ENCODE measurements at regions not wholly inside any gene's neighbourhood (a gene's known extent, or its start where the extent isn't known, plus 50 kb on each side); places are given as distances from the start of the nearest gene placed in this dataset.

DNA sequence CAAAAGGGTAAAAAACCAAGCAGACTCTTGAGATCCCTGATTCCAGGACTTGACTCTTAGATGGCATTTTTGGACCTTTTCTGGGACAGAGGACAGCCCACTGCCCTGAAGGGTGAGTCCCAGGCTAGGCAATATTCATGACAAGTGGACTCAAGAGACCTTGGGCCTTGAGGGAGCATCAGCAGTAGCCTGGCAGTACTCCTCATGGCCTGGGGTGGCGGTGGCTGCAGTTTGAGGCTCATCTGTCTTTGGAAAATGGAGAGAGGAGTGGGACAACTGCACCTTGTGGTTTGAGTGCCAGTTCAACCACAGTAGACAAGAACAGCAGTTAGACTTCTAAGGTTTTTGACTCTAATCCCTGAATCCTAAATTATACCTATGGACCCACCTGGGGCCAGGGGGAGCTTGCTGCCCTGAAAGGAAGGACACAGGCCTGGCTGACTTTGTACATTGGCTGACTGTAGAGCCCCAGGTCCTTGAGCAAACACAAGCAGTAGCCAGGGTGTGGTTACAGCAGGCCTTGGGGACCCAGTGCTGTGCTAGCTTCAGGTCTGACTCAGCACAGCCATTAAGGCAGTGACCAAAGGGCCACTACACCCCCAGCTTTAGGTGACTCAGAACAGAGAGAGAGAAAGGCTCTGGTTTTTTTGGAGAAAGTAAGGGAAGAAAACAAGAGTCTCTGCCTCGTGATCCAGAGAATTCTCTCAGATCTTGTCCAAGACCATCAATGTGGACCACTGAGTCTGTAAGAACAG is 1023.2 kb downstream of the KCNT2 start:
- DNase-seq (ENCODE audit: low read depth in 2 of 3, low spot score in 2 of 3), result no peak

DNA sequence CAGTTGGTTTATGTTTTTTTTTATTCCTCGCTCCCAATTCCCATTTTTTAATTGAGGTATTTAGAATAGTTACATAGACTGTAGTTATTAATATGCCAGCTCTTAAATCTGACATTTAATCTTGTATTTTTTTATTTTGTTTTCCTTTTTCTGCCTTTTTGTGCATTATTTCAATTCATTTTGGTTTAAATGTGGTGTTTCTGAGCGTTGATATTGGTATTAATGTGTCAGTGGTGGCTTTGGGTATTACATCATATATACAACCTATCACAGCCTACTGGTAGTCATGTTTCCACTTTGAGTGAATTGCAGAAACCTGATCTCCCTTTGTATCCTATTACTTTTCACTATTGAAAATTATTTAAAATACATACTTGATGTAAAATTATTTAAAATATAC is 1027.3 kb downstream of the KCNT2 start:
- DNase-seq (ENCODE audit: low read depth in 2 of 3, low spot score in 2 of 3), result no peak

DNA sequence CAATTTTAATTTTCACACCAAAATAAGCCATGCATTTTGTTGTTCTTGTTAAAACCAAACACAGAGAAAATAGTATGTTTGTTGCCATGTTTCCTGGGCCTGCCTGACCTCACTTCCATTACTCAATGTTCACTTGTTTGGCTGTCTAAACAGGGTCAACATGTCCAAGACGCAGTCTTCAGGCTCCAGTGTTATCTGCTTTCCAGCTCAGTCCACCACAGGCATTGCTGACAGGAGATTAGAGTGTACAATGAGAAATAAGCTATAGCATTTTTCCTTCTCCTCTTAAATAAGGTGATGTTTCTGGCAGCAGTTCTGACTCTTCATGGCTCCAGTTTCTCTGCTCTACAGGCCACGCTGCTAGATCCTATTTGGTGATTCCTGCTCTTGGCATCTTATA is 1030.5 kb downstream of the KCNT2 start:
- DNase-seq (ENCODE audit: low read depth in 2 of 3, low spot score in 2 of 3), result no peak

DNA sequence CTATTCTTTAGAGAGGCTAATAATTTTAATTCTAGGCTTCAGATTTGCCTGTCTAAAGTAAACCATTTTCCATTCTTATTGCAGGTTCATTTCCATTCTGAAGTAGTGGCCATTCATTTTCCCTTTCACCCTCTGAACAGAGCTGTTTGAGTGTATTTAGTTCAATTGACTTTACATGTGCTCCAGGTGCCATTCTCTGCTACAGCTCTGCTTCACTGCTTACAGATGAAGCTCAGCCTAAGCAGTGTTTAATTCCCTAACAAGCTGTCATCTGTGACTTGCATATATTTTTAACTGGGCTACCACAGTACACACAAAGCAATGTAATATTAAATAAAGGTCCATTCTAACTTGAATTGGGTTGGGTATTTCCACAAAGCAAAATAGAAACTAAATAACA is 1031.6 kb downstream of the KCNT2 start:
- no peak for DNase-seq (ENCODE audit: low read depth in 2 of 3, low spot score in 2 of 3)

DNA sequence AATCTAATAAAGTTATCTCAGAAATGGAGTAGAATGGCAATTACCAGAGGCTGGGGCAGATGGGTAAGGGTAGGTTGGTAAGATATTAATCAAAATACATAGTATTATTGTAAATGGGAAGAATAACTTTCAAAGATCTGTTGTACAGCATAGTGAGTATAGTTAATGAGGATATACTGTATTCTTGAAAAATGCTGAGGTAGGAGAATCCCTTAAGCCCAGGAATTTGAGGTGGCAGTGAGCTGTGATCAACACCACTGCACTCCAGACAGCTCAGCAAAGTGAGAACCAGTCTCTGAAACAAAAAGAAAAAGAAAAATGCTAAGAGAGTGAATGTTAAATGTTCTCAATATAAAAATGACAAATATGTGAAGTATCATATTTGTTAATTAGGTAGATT is 1033.7 kb downstream of the KCNT2 start:
- DNase-seq (ENCODE audit: low read depth in 2 of 3, low spot score in 2 of 3), result no peak

DNA sequence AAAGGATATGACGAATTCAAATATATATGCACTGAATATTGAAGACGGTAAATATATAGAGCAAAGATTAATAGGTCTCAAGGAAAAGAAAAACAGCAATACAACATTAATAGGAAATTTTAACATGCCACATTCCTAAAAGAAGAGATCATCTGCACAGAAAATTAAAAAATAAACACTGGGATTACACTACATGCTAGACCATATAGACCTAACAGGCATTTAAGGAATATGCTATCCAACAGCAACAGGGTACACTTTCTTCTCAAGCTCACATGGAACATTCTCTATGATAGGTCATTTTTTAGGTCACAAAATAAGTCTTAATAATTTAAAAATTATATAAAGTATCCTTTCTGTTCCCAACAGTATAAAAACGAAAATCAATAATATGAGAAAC is 1038.3 kb downstream of the KCNT2 start:
- no peak for DNase-seq (ENCODE audit: low read depth in 2 of 3, low spot score in 2 of 3)

DNA sequence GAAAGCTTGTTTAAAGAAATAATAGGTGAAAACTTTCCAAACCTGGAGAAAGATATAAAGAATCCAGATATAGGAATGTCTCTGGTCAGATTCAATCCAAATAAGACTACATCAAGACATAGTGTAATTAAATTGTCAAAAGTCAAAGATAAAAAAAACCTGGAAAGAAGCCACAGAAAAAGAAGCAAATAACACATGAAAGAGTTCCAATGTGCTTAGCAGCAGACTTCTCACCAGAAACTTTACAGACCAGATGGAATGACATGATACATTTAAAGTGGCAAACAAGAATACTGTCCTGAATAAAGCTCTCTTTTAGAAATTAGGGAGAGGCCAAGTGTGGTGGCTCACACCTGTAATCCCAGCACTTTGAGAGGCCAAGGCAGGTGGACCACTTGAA is 1039.9 kb downstream of the KCNT2 start:
- no peak for DNase-seq (ENCODE audit: low read depth in 2 of 3, low spot score in 2 of 3)

GRCh38 chr1:195562074-195562473 is 1046.2 kb downstream of the KCNT2 start:
- no peak for DNase-seq (ENCODE audit: low read depth in 2 of 3, low spot score in 2 of 3)

GRCh38 chr1:195550071-195550862 is 1058.0 kb downstream of the KCNT2 start:
- no peak for DNase-seq (ENCODE audit: low read depth in 2 of 3, low spot score in 2 of 3)

GRCh38 chr1:195530961-195531360 is 1077.3 kb downstream of the KCNT2 start:
- no peak for DNase-seq (ENCODE audit: low read depth in 2 of 3, low spot score in 2 of 3)

DNA sequence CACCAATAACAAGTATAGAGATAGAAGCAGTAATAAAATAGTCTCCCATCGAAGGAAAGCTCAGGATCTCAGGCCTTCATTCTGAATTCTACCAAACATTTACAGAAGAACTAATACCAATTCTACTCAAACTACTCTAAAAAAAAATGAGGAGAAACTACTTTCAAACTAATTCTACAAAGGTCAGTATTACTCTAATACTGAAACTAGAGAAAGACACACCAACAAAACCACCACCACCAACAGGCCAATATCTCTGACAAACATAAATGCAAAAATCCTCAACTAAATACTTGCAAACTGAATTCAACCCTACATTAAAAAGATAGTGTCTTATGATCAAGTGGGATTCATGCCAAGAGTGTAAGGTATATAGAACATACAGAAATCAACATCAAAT is 1078.4 kb downstream of the KCNT2 start:
- no peak for DNase-seq (ENCODE audit: low read depth in 2 of 3, low spot score in 2 of 3)

DNA sequence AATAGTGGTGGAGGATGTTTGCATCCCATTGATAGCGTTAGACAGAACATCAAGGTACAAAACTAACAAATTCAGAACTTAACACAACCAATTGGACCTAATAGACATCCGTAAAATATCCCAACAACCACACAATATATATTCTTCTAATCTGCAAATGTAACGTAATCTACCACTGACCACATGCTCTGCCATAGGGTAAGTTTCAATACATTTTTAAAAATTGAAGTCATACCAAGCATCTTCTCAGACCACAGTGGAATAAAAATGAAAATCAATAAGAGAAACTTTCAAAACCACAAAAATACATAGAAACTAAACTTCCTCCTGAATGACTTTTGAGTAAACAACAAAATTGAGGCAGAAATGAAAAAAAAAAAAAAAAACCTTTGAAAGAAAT is 1087.5 kb downstream of the KCNT2 start:
- no peak for DNase-seq (ENCODE audit: low read depth in 2 of 3, low spot score in 2 of 3)

DNA sequence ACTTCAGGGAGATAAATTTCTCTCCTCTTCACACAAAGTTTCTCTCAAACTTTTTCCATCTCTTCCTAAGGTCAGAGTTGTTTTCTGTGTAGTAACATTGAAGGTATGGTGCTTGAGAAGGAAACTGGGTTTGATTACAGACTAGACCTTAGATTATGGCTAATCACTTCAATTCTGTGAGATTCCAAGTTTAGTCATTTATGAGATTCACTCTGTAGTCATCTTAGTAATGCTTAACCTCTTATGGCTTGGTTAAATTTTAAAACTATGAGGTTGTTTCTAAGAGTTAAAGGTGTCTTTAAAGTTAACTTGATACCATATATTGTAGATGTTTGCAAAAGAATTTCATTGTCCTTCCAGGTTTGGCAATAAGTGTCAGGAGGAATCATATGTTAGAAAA is 1092.2 kb downstream of the KCNT2 start:
- no peak for DNase-seq (ENCODE audit: low read depth in 2 of 3, low spot score in 2 of 3)

DNA sequence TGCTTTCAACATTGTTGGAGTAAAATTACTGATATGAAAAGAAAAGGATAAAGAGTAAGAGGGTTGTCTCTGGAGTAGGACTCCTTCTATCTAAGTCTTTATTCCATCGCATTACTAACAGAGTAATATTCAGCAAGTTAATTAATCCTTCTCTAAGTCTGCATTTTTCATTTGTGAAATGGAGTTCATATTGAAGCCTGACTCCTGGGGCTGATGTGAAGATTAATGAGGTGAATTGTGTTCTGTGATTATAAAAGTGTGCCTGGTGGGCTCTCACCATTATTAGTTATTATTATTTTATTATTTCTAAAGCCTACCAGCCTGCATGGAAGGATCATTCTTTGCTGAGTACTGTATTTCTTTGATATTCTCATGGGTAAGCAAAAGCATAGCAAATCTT is 1096.7 kb downstream of the KCNT2 start:
- no peak for DNase-seq (ENCODE audit: low read depth in 2 of 3, low spot score in 2 of 3)

- no peak for DNase-seq (ENCODE audit: low read depth in 2 of 3, low spot score in 2 of 3)
These were observed 1107.1 kb downstream of the KCNT2 start for GRCh38 chr1:195501118-195501517.

GRCh38 chr1:195495720-195496635 is 1112.3 kb downstream of the KCNT2 start:
- DNase-seq (ENCODE audit: low read depth in 2 of 3, low spot score in 2 of 3), result no peak

DNA sequence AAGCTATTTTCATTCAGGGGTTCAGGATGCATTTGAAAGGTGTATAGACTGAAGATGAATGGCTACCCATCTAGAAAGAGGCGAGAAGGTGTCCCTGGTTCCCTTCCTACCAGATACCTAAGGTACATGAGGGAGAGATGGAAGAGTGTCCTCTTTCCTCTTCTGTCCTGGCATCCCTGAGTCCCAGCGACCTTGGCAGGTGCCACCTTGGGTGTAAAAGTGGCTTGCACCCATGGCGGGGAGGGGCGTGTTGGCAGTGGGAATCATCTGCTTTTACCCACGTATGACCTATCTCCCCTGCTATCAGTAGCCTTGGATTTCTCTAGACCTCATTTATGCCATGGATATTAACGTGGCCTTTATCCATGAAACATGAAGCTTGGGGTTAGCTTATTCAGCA is 1126.1 kb downstream of the KCNT2 start:
- no peak for DNase-seq (ENCODE audit: low read depth in 2 of 3, low spot score in 2 of 3)

GRCh38 chr1:195481293-195481692 is 1126.9 kb downstream of the KCNT2 start:
- no peak for DNase-seq (ENCODE audit: low read depth in 2 of 3, low spot score in 2 of 3)

- no peak for DNase-seq (ENCODE audit: low read depth in 2 of 3, low spot score in 2 of 3)
These were observed 1132.7 kb downstream of the KCNT2 start for GRCh38 chr1:195475568-195475967.

GRCh38 chr1:195472291-195472690 is 1135.9 kb downstream of the KCNT2 start:
- DNase-seq (ENCODE audit: low read depth in 2 of 3, low spot score in 2 of 3), result no peak

GRCh38 chr1:195466639-195467038 is 1141.6 kb downstream of the KCNT2 start:
- peak in 1 of 3 donors; percentile 0 for DNase-seq (ENCODE audit: low read depth in 2 of 3, low spot score in 2 of 3)

All from hematopoietic multipotent progenitor cell (in vitro differentiated cells).